B cell (primary cell): ENCODE measurements at regions not wholly inside any gene's neighbourhood (a gene's known extent, or its start where the extent isn't known, plus 50 kb on each side); places are given as distances from the start of the nearest gene placed in this dataset.

ENCODE experiments used
- CTCF ChIP-seq: fragments of 200-600 bp; IDR thresholded peaks from one replicate; pipeline ENCODE4 v1.8.0; 2022; ENCODE audit warnings: antibody characterized with exemption, mild to moderate bottlenecking
- EZH2 ChIP-seq: IDR thresholded peaks from 2 replicates; pipeline ENCODE4 v1.6.1; 2012; ENCODE audit warnings: borderline replicate concordance, low read depth, mild to moderate bottlenecking, moderate library complexity, low read length; ENCODE audit not compliant: insufficient read depth, poor library complexity, severe bottlenecking

- TF ChIP-seq CTCF (no peak), EZH2 (no peak)
These were observed 68.0 kb downstream of the SERPINA3 start for GRCh38 chr14:94679937-94680861.
